Activated CD8-positive, alpha-beta memory T cell treated with anti-CD3 and anti-CD28 coated beads, Interleukin-2, amount 10 ng/mL, durations not matched to agents 7 days and 5 days (primary cell): ENCODE measurements at regions not wholly inside any gene's neighbourhood (a gene's known extent, or its start where the extent isn't known, plus 50 kb on each side); places are given as distances from the start of the nearest gene placed in this dataset.
"Not testable (repeated sequence)": the region's sequence is repeated elsewhere in the genome, so short reads cannot be mapped to it uniquely, and the experiment has no call there.

Source experiments
- ATAC-seq: fragments of 150-1000 bp; cut with Tn5 transposase; one replicate; pipeline ENCODE4 v1.10.0; 2021; ENCODE audit warnings: moderate library complexity
- CTCF ChIA-PET: fragments of 350-600 bp; sonication (Branson Sonifier 250); formaldehyde crosslinking; loops from one replicate; lab custom pipeline; 2021; ENCODE audit warnings: antibody characterized with exemption; lab: Charles Lee
- DNase-seq: peaks from one replicate; pipeline ENCODE4 v3.0.0-alpha.2; 2020
- H3K27ac Mint-ChIP-seq: one replicate; pipeline ENCODE4 v1.8.0; 2021; ENCODE audit warnings: mild to moderate bottlenecking, mixed read lengths
- H3K27me3 Mint-ChIP-seq: one replicate; pipeline ENCODE4 v1.8.0; 2021; ENCODE audit warnings: mixed read lengths
- H3K36me3 Mint-ChIP-seq: one replicate; pipeline ENCODE4 v1.8.0; 2021; ENCODE audit warnings: mild to moderate bottlenecking, mixed read lengths
- H3K4me1 Mint-ChIP-seq: one replicate; pipeline ENCODE4 v1.8.0; 2021; ENCODE audit warnings: mixed read lengths
- H3K4me3 Mint-ChIP-seq: one replicate; pipeline ENCODE4 v1.8.0; 2021; ENCODE audit warnings: mild to moderate bottlenecking, moderate library complexity, mixed read lengths
- H3K9me3 Mint-ChIP-seq: one replicate; pipeline ENCODE4 v1.8.0; 2022; ENCODE audit warnings: low read depth, mixed read lengths

- H3K27ac Mint-ChIP-seq: no peak overlapping the region
- DNase-seq: no peak
- no peak for ATAC-seq
- CTCF ChIA-PET: no interaction called here
- no peak overlapping the region for H3K4me3 Mint-ChIP-seq
- peaks cover 7% of the 10 kb centered on the region for H3K9me3 Mint-ChIP-seq
- no peaks in the 10 kb centered on the region for H3K27me3 Mint-ChIP-seq
- H3K36me3 Mint-ChIP-seq: no peaks in the 10 kb centered on the region
- no peaks in the 10 kb centered on the region for H3K4me1 Mint-ChIP-seq
Measured at GRCh38 chr6:67047996-67048395, 1341.0 kb upstream of the EYS start.

- DNase-seq: no peak
Measured at GRCh38 chr6:67045076-67045475, 1338.0 kb upstream of the EYS start.

GRCh38 chr6:67031451-67031850, 1324.4 kb upstream of the EYS start:
- Mint-ChIP-seq H3K36me3 (no peaks in the 10 kb centered on the region), H3K4me3 (no peak overlapping the region), H3K9me3 (peaks cover 6% of the 10 kb centered on the region), H3K4me1 (no peaks in the 10 kb centered on the region), H3K27ac (no peak overlapping the region), H3K27me3 (no peaks in the 10 kb centered on the region)
- CTCF ChIA-PET: no interaction called here
- DNase-seq (no peak), ATAC-seq (no peak)

More at GRCh38 chr6:67045076-67045475, 1338.0 kb upstream of the EYS start:
- H3K27ac Mint-ChIP-seq: no peak overlapping the region
- no peak overlapping the region for H3K4me3 Mint-ChIP-seq
- peaks cover 5% of the 10 kb centered on the region for H3K9me3 Mint-ChIP-seq
- H3K36me3 Mint-ChIP-seq: no peaks in the 10 kb centered on the region
- CTCF ChIA-PET: no interaction called here
- H3K27me3 Mint-ChIP-seq: no peaks in the 10 kb centered on the region
- ATAC-seq: no peak
- no peaks in the 10 kb centered on the region for H3K4me1 Mint-ChIP-seq

- CTCF ChIA-PET: no interaction called here
- no peaks in the 10 kb centered on the region for H3K4me1 Mint-ChIP-seq
- DNase-seq (no peak), ATAC-seq (no peak)
- no peak overlapping the region for H3K27ac Mint-ChIP-seq
- no peaks in the 10 kb centered on the region for H3K27me3 Mint-ChIP-seq
- no peaks in the 10 kb centered on the region for H3K36me3 Mint-ChIP-seq
- H3K4me3 Mint-ChIP-seq: no peak overlapping the region
- H3K9me3 Mint-ChIP-seq: peaks cover 6% of the 10 kb centered on the region
Measured at GRCh38 chr6:67030861-67031260, 1323.8 kb upstream of the EYS start.

- no peaks in the 10 kb centered on the region for H3K27me3 Mint-ChIP-seq
- H3K9me3 Mint-ChIP-seq: peaks cover 3% of the 10 kb centered on the region
- no peaks in the 10 kb centered on the region for H3K4me1 Mint-ChIP-seq
- no peak overlapping the region for H3K4me3 Mint-ChIP-seq
- ATAC-seq: no peak
- no peaks in the 10 kb centered on the region for H3K36me3 Mint-ChIP-seq
- CTCF ChIA-PET: no interaction called here
- H3K27ac Mint-ChIP-seq: no peak overlapping the region
- DNase-seq: no peak
Measured at GRCh38 chr6:67016921-67017460, 1310.0 kb upstream of the EYS start.

- CTCF ChIA-PET: no interaction called here
- H3K36me3 Mint-ChIP-seq: no peaks in the 10 kb centered on the region
- H3K27me3 Mint-ChIP-seq: no peaks in the 10 kb centered on the region
- H3K4me1 Mint-ChIP-seq: no peaks in the 10 kb centered on the region
- no peak for DNase-seq
- no peak overlapping the region for H3K4me3 Mint-ChIP-seq
- H3K9me3 Mint-ChIP-seq: peaks cover 4% of the 10 kb centered on the region
- ATAC-seq: no peak
- no peak overlapping the region for H3K27ac Mint-ChIP-seq
Measured at GRCh38 chr6:67011441-67011840, 1304.4 kb upstream of the EYS start.

- no peak overlapping the region for H3K4me3 Mint-ChIP-seq
- ATAC-seq: no peak
- no peak for DNase-seq
- CTCF ChIA-PET: no interaction called here
- no peaks in the 10 kb centered on the region for H3K36me3 Mint-ChIP-seq
- peaks cover 4% of the 10 kb centered on the region for H3K9me3 Mint-ChIP-seq
- no peaks in the 10 kb centered on the region for H3K27me3 Mint-ChIP-seq
- H3K4me1 Mint-ChIP-seq: no peaks in the 10 kb centered on the region
- H3K27ac Mint-ChIP-seq: no peak overlapping the region
Measured at GRCh38 chr6:67009818-67010217, 1302.8 kb upstream of the EYS start.

- Mint-ChIP-seq H3K27ac (no peak overlapping the region), H3K4me1 (no peaks in the 10 kb centered on the region), H3K27me3 (no peaks in the 10 kb centered on the region), H3K4me3 (no peak overlapping the region), H3K36me3 (no peaks in the 10 kb centered on the region), H3K9me3 (peaks cover 2% of the 10 kb centered on the region)
- ATAC-seq (no peak), DNase-seq (no peak)
- CTCF ChIA-PET: no interaction called here
Measured at GRCh38 chr6:67003844-67004243, 1296.8 kb upstream of the EYS start.

- ATAC-seq (no peak), DNase-seq (no peak)
- CTCF ChIA-PET: no interaction called here
- no peaks in the 10 kb centered on the region for H3K36me3 Mint-ChIP-seq
- H3K4me1 Mint-ChIP-seq: no peaks in the 10 kb centered on the region
- H3K27ac Mint-ChIP-seq: no peak overlapping the region
- no peaks in the 10 kb centered on the region for H3K27me3 Mint-ChIP-seq
- peaks cover 2% of the 10 kb centered on the region for H3K9me3 Mint-ChIP-seq
- H3K4me3 Mint-ChIP-seq: no peak overlapping the region
Measured at GRCh38 chr6:67000121-67000520, 1293.1 kb upstream of the EYS start.

GRCh38 chr6:66997579-66997978, 1290.6 kb upstream of the EYS start:
- H3K9me3 Mint-ChIP-seq, H3K4me3 Mint-ChIP-seq, H3K27me3 Mint-ChIP-seq, ATAC-seq, DNase-seq, CTCF ChIA-PET, H3K4me1 Mint-ChIP-seq, H3K36me3 Mint-ChIP-seq, H3K27ac Mint-ChIP-seq: not testable (repeated sequence)

- CTCF ChIA-PET: no interaction called here
- H3K4me3 Mint-ChIP-seq: no peak overlapping the region
- H3K36me3 Mint-ChIP-seq: no peaks in the 10 kb centered on the region
- DNase-seq (no peak), ATAC-seq (no peak)
- no peaks in the 10 kb centered on the region for H3K4me1 Mint-ChIP-seq
- H3K9me3 Mint-ChIP-seq: peaks cover 2% of the 10 kb centered on the region
- no peaks in the 10 kb centered on the region for H3K27me3 Mint-ChIP-seq
- H3K27ac Mint-ChIP-seq: no peak overlapping the region
Measured at GRCh38 chr6:66995669-66996068, 1288.6 kb upstream of the EYS start.

GRCh38 chr6:66993708-66994107, 1286.7 kb upstream of the EYS start:
- H3K4me3 Mint-ChIP-seq, H3K36me3 Mint-ChIP-seq, ATAC-seq, H3K27ac Mint-ChIP-seq, H3K9me3 Mint-ChIP-seq, DNase-seq, H3K4me1 Mint-ChIP-seq, CTCF ChIA-PET, H3K27me3 Mint-ChIP-seq: not testable (repeated sequence)

GRCh38 chr6:66993272-66993671, 1286.2 kb upstream of the EYS start:
- H3K27me3 Mint-ChIP-seq: no peaks in the 10 kb centered on the region
- H3K36me3 Mint-ChIP-seq: no peaks in the 10 kb centered on the region
- no peak overlapping the region for H3K27ac Mint-ChIP-seq
- no peak for ATAC-seq
- DNase-seq: no peak
- peaks cover 4% of the 10 kb centered on the region for H3K9me3 Mint-ChIP-seq
- no peaks in the 10 kb centered on the region for H3K4me1 Mint-ChIP-seq
- CTCF ChIA-PET: no interaction called here
- no peak overlapping the region for H3K4me3 Mint-ChIP-seq

GRCh38 chr6:66992660-66993059, 1285.6 kb upstream of the EYS start:
- Mint-ChIP-seq H3K27me3 (no peaks in the 10 kb centered on the region), H3K9me3 (peaks cover 5% of the 10 kb centered on the region), H3K4me3 (no peak overlapping the region), H3K36me3 (no peaks in the 10 kb centered on the region), H3K27ac (no peak overlapping the region), H3K4me1 (no peaks in the 10 kb centered on the region)
- no peak for DNase-seq
- CTCF ChIA-PET: no interaction called here
- no peak for ATAC-seq

- H3K4me3 Mint-ChIP-seq: no peak overlapping the region
- CTCF ChIA-PET: no interaction called here
- ATAC-seq (no peak), DNase-seq (no peak)
- no peak overlapping the region for H3K27ac Mint-ChIP-seq
- no peaks in the 10 kb centered on the region for H3K36me3 Mint-ChIP-seq
- H3K4me1 Mint-ChIP-seq: no peaks in the 10 kb centered on the region
- no peaks in the 10 kb centered on the region for H3K27me3 Mint-ChIP-seq
- peaks cover 15% of the 10 kb centered on the region for H3K9me3 Mint-ChIP-seq
Measured at GRCh38 chr6:66986940-66987339, 1279.9 kb upstream of the EYS start.
